ENCODE measurements at regions not wholly inside any gene's neighbourhood (a gene's known extent, or its start where the extent isn't known, plus 50 kb on each side); places are given as distances from the start of the nearest gene placed in this dataset.
"Not testable (repeated sequence)": the region's sequence is repeated elsewhere in the genome, so short reads cannot be mapped to it uniquely, and the experiment has no call there.

GRCh38 chr10:53491774-53492173, 719.2 kb upstream of the MBL2 start:
- Mint-ChIP-seq H3K9me3 (peaks cover 0 to 23% (median 15%) of the 10 kb centered on the region in 8 donors), H3K4me3 (no peak overlapping the region), H3K36me3 (no peaks in the 10 kb centered on the region), H3K27ac (no peak overlapping the region), H3K27me3 (no peaks in the 10 kb centered on the region), H3K4me1 (no peaks in the 10 kb centered on the region)
- CTCF ChIA-PET (ENCODE audit: partially characterized antibody), result no interaction called here
- intact Hi-C loops (cut with micrococcal nuclease), result no loop called here
- H3K36me3 ChIP-seq (ENCODE audit: insufficient read depth, low read length), result no peaks in the 10 kb centered on the region
- no peaks in the 10 kb centered on the region for H3K4me1 ChIP-seq (ENCODE audit: insufficient read depth, low read length)
- no peak for DNase-seq
- no peak overlapping the region for H3K4me3 ChIP-seq (ENCODE audit: low read length in 2 of 2)
- POLR2A ChIA-PET (ENCODE audit: partially characterized antibody), result no interaction called here
- H3K9me3 ChIP-seq (ENCODE audit: control insufficient read depth in 1 of 2, low read length in 2 of 2), result no peaks in the 10 kb centered on the region
- H3K27me3 ChIP-seq (ENCODE audit: insufficient read depth, low read length), result no peaks in the 10 kb centered on the region
- H3K27ac ChIP-seq (ENCODE audit: low read depth, low read length), result no peak overlapping the region

GRCh38 chr10:53490553-53490952, 718.0 kb upstream of the MBL2 start:
- Mint-ChIP-seq H3K9me3 (peaks cover 0 to 34% (median 23%) of the 10 kb centered on the region in 8 donors), H3K4me1 (no peaks in the 10 kb centered on the region), H3K36me3 (no peaks in the 10 kb centered on the region), H3K27ac (no peak overlapping the region), H3K4me3 (no peak overlapping the region), H3K27me3 (no peaks in the 10 kb centered on the region)
- ChIA-PET CTCF (ENCODE audit: partially characterized antibody) (no interaction called here), POLR2A (ENCODE audit: partially characterized antibody) (no interaction called here)
- Histone ChIP-seq H3K4me1 (ENCODE audit: insufficient read depth, low read length) (no peaks in the 10 kb centered on the region), H3K27me3 (ENCODE audit: insufficient read depth, low read length) (no peaks in the 10 kb centered on the region), H3K4me3 (ENCODE audit: low read length in 2 of 2) (no peak overlapping the region), H3K36me3 (ENCODE audit: insufficient read depth, low read length) (no peaks in the 10 kb centered on the region), H3K9me3 (ENCODE audit: control insufficient read depth in 1 of 2, low read length in 2 of 2) (no peaks in the 10 kb centered on the region), H3K27ac (ENCODE audit: low read depth, low read length) (no peak overlapping the region)
- DNase-seq, result no peak
- intact Hi-C loops (cut with micrococcal nuclease), result no loop called here

GRCh38 chr10:53489335-53490182, 717.0 kb upstream of the MBL2 start:
- Histone ChIP-seq H3K9me3 (ENCODE audit: control insufficient read depth in 1 of 2, low read length in 2 of 2) (no peaks in the 10 kb centered on the region), H3K4me3 (ENCODE audit: low read length in 2 of 2) (no peak overlapping the region), H3K27ac (ENCODE audit: low read depth, low read length) (no peak overlapping the region), H3K36me3 (ENCODE audit: insufficient read depth, low read length) (no peaks in the 10 kb centered on the region), H3K27me3 (ENCODE audit: insufficient read depth, low read length) (no peaks in the 10 kb centered on the region), H3K4me1 (ENCODE audit: insufficient read depth, low read length) (no peaks in the 10 kb centered on the region)
- H3K36me3 Mint-ChIP-seq, result no peaks in the 10 kb centered on the region
- intact Hi-C loops (cut with micrococcal nuclease), result no loop called here
- no peaks in the 10 kb centered on the region for H3K4me1 Mint-ChIP-seq
- no peak overlapping the region for H3K27ac Mint-ChIP-seq
- no peaks in the 10 kb centered on the region for H3K27me3 Mint-ChIP-seq
- ChIA-PET POLR2A (ENCODE audit: partially characterized antibody) (no interaction called here), CTCF (ENCODE audit: partially characterized antibody) (no interaction called here)
- H3K9me3 Mint-ChIP-seq, result peaks cover under 1 to 38% (median 30%) of the 10 kb centered on the region in 8 donors
- DNase-seq, result no peak
- no peak overlapping the region for H3K4me3 Mint-ChIP-seq

GRCh38 chr10:53487019-53487983, 714.7 kb upstream of the MBL2 start:
- no peak for DNase-seq
- no peaks in the 10 kb centered on the region for H3K4me1 Mint-ChIP-seq
- H3K9me3 ChIP-seq (ENCODE audit: control insufficient read depth in 1 of 2, low read length in 2 of 2), result no peaks in the 10 kb centered on the region
- H3K36me3 ChIP-seq (ENCODE audit: insufficient read depth, low read length), result no peaks in the 10 kb centered on the region
- H3K4me3 ChIP-seq (ENCODE audit: low read length in 2 of 2), result no peak overlapping the region
- no peaks in the 10 kb centered on the region for H3K27me3 ChIP-seq (ENCODE audit: insufficient read depth, low read length)
- peaks cover 3 to 31% (median 24%) of the 10 kb centered on the region in 8 donors for H3K9me3 Mint-ChIP-seq
- H3K27ac Mint-ChIP-seq, result no peak overlapping the region
- intact Hi-C loops (cut with micrococcal nuclease), result no loop called here
- no peak overlapping the region for H3K27ac ChIP-seq (ENCODE audit: low read depth, low read length)
- H3K36me3 Mint-ChIP-seq, result no peaks in the 10 kb centered on the region
- CTCF ChIA-PET (ENCODE audit: partially characterized antibody), result no interaction called here
- H3K27me3 Mint-ChIP-seq, result no peaks in the 10 kb centered on the region
- POLR2A ChIA-PET (ENCODE audit: partially characterized antibody), result no interaction called here
- no peaks in the 10 kb centered on the region for H3K4me1 ChIP-seq (ENCODE audit: insufficient read depth, low read length)
- H3K4me3 Mint-ChIP-seq, result no peak overlapping the region

- H3K9me3 ChIP-seq (ENCODE audit: control insufficient read depth in 1 of 2, low read length in 2 of 2); DNase-seq; CTCF ChIA-PET (ENCODE audit: partially characterized antibody); intact Hi-C loops (cut with micrococcal nuclease); H3K27ac Mint-ChIP-seq; H3K27me3 Mint-ChIP-seq; POLR2A ChIA-PET (ENCODE audit: partially characterized antibody); H3K36me3 ChIP-seq (ENCODE audit: insufficient read depth, low read length); H3K36me3 Mint-ChIP-seq; H3K27me3 ChIP-seq (ENCODE audit: insufficient read depth, low read length); H3K4me1 Mint-ChIP-seq; H3K4me3 Mint-ChIP-seq; H3K4me1 ChIP-seq (ENCODE audit: insufficient read depth, low read length); H3K27ac ChIP-seq (ENCODE audit: low read depth, low read length); H3K4me3 ChIP-seq (ENCODE audit: low read length in 2 of 2): not testable (repeated sequence)
- peaks cover 3 to 35% (median 23%) of the 10 kb centered on the region in 8 donors for H3K9me3 Mint-ChIP-seq
Observed at GRCh38 chr10:53485422-53485821, 712.8 kb upstream of the MBL2 start.

- Mint-ChIP-seq H3K27ac (no peak overlapping the region), H3K4me1 (no peaks in the 10 kb centered on the region), H3K9me3 (peaks cover 0 to 18% (median 6%) of the 10 kb centered on the region in 8 donors), H3K36me3 (no peaks in the 10 kb centered on the region), H3K4me3 (no peak overlapping the region), H3K27me3 (no peaks in the 10 kb centered on the region)
- DNase-seq, result no peak
- no peaks in the 10 kb centered on the region for H3K9me3 ChIP-seq (ENCODE audit: control insufficient read depth in 1 of 2, low read length in 2 of 2)
- no peaks in the 10 kb centered on the region for H3K36me3 ChIP-seq (ENCODE audit: insufficient read depth, low read length)
- no peak overlapping the region for H3K4me3 ChIP-seq (ENCODE audit: low read length in 2 of 2)
- no peaks in the 10 kb centered on the region for H3K27me3 ChIP-seq (ENCODE audit: insufficient read depth, low read length)
- intact Hi-C loops (cut with micrococcal nuclease), result no loop called here
- H3K27ac ChIP-seq (ENCODE audit: low read depth, low read length), result no peak overlapping the region
- POLR2A ChIA-PET (ENCODE audit: partially characterized antibody), result no interaction called here
- CTCF ChIA-PET (ENCODE audit: partially characterized antibody), result no interaction called here
- no peaks in the 10 kb centered on the region for H3K4me1 ChIP-seq (ENCODE audit: insufficient read depth, low read length)
Observed at GRCh38 chr10:53479365-53479764, 706.8 kb upstream of the MBL2 start.

GRCh38 chr10:53477313-53477675, 704.7 kb upstream of the MBL2 start:
- Histone ChIP-seq H3K27ac (ENCODE audit: low read depth, low read length) (no peak overlapping the region), H3K9me3 (ENCODE audit: control insufficient read depth in 1 of 2, low read length in 2 of 2) (no peaks in the 10 kb centered on the region), H3K27me3 (ENCODE audit: insufficient read depth, low read length) (no peaks in the 10 kb centered on the region), H3K36me3 (ENCODE audit: insufficient read depth, low read length) (no peaks in the 10 kb centered on the region), H3K4me1 (ENCODE audit: insufficient read depth, low read length) (no peaks in the 10 kb centered on the region), H3K4me3 (ENCODE audit: low read length in 2 of 2) (no peak overlapping the region)
- no peaks in the 10 kb centered on the region for H3K27me3 Mint-ChIP-seq
- no peak overlapping the region for H3K27ac Mint-ChIP-seq
- POLR2A ChIA-PET (ENCODE audit: partially characterized antibody), result no interaction called here
- H3K4me1 Mint-ChIP-seq, result no peaks in the 10 kb centered on the region
- no peaks in the 10 kb centered on the region for H3K36me3 Mint-ChIP-seq
- H3K9me3 Mint-ChIP-seq, result peaks cover 0 to 15% (median 4%) of the 10 kb centered on the region in 8 donors
- intact Hi-C loops (cut with micrococcal nuclease), result no loop called here
- CTCF ChIA-PET (ENCODE audit: partially characterized antibody), result no interaction called here
- no peak overlapping the region for H3K4me3 Mint-ChIP-seq
- DNase-seq, result no peak

Measured in CD4-positive, alpha-beta memory T cell (primary cell).